ENCODE measurements at regions not wholly inside any gene's neighbourhood (a gene's known extent, or its start where the extent isn't known, plus 50 kb on each side); places are given as distances from the start of the nearest gene placed in this dataset.
A peak's percentile ranks its signal among the peaks of the same experiment; 100 is the strongest.
"Not testable (repeated sequence)": the region's sequence is repeated elsewhere in the genome, so short reads cannot be mapped to it uniquely, and the experiment has no call there.

DNA sequence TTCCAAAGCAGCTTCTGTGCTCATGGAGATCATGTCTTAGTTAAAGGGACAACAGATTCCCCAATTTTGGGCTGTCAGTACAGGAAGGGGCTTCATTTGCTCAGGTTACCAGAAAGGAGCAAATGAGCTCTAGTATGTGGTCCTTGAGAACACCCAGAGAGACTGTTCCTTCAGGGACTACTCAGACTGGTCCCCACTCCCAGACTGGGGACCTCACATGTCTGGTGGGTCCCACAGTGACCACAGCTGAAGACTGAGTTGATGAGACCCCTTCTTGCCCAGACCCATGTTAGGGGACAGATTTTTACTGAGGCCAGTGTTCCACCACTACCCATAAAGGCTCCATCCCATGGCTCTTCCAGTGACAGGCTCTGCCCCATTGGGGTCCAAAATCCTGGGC lies 1695.2 kb downstream of the TP53TG3F start:
- H3K9me3 Mint-ChIP-seq (ENCODE audit: low read depth), result peaks cover 73% of the 10 kb centered on the region

DNA sequence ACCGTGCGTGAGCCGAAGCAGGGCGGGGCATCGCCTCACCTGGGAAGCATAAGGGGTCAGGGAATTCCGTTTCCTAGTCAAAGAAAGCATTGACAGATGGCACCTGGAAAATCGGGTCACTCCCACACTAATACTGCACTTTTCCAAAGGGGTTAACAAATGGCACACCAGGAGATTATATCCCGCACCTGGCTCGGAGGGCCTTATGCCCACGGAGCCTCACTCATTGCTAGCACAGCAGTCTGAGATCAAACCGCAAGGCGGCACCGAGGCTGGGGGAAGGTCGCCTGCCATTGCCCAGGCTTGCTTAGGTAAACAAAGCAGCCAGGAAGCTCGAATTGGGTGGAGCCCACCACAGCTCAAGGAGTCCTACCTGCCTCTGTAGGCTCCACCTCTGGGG lies 1698.1 kb downstream of the TP53TG3F start:
- H3K4me1 Mint-ChIP-seq (ENCODE audit: low read depth); H3K27me3 Mint-ChIP-seq (ENCODE audit: low read depth); H3K36me3 Mint-ChIP-seq (ENCODE audit: low read depth); DNase-seq (ENCODE audit: low spot score); H3K4me3 Mint-ChIP-seq (ENCODE audit: unreplicated experiment); H3K27ac Mint-ChIP-seq (ENCODE audit: unreplicated experiment): not testable (repeated sequence)
- H3K9me3 Mint-ChIP-seq (ENCODE audit: low read depth), result peaks cover 64% of the 10 kb centered on the region

More for the DNA sequence above, 1695.2 kb downstream of the TP53TG3F start:
- Mint-ChIP-seq H3K4me3 (ENCODE audit: unreplicated experiment) (no peak overlapping the region), H3K27ac (ENCODE audit: unreplicated experiment) (no peak overlapping the region), H3K36me3 (ENCODE audit: low read depth) (no peaks in the 10 kb centered on the region), H3K4me1 (ENCODE audit: low read depth) (no peaks in the 10 kb centered on the region), H3K27me3 (ENCODE audit: low read depth) (no peaks in the 10 kb centered on the region)
- TF ChIP-seq, protein P1, sequence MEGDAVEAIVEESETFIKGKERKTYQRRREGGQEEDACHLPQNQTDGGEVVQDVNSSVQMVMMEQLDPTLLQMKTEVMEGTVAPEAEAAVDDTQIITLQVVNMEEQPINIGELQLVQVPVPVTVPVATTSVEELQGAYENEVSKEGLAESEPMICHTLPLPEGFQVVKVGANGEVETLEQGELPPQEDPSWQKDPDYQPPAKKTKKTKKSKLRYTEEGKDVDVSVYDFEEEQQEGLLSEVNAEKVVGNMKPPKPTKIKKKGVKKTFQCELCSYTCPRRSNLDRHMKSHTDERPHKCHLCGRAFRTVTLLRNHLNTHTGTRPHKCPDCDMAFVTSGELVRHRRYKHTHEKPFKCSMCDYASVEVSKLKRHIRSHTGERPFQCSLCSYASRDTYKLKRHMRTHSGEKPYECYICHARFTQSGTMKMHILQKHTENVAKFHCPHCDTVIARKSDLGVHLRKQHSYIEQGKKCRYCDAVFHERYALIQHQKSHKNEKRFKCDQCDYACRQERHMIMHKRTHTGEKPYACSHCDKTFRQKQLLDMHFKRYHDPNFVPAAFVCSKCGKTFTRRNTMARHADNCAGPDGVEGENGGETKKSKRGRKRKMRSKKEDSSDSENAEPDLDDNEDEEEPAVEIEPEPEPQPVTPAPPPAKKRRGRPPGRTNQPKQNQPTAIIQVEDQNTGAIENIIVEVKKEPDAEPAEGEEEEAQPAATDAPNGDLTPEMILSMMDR (IDR thresholded peaks at IDR 0.05), result no peak
- no peak for DNase-seq (ENCODE audit: low spot score)

DNA sequence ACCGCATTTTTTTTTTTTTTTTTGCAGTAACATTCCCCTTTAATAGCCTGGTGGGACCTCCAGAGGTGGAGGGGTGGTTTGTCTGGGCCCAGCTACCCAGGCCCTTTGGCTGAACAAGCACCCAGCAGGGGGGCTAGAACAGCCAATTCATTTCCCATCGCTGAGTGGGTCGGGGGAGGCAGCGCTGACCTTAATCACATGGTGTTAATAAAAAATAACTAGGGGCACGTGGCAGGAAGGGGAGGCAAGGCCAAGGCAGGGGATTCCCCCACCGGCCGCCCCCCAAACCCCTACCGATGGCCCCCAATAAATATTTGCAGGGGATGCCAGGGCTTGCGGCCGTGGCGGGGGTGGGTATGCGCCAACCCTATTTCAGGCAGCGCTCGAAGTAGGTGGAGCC lies 1709.9 kb downstream of the TP53TG3F start:
- H3K4me1 Mint-ChIP-seq (ENCODE audit: low read depth); H3K27me3 Mint-ChIP-seq (ENCODE audit: low read depth); H3K4me3 Mint-ChIP-seq (ENCODE audit: unreplicated experiment); H3K36me3 Mint-ChIP-seq (ENCODE audit: low read depth); DNase-seq (ENCODE audit: low spot score); H3K27ac Mint-ChIP-seq (ENCODE audit: unreplicated experiment): not testable (repeated sequence)
- peaks cover 36% of the 10 kb centered on the region for H3K9me3 Mint-ChIP-seq (ENCODE audit: low read depth)

DNA sequence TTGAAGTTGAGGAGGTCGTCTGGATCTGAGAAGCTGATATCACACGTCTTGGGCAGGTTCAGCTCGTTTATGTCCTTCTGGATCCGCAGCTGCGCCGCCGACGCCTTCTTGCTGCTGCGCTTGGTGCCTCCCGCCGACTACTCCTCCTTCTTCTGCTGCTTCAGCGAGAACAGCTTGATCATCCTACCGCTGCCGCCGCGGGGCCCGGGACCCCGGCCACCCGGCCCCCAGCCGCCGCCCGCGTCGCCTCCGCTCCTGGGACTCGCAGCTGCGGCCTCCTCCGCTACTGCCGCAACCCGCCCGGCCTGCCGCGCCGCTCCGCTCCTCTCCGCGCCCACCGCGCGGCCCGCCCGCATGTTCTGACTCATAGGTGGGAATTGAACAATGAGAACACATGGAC lies 1710.6 kb downstream of the TP53TG3F start:
- not testable (repeated sequence) for H3K4me3 Mint-ChIP-seq (ENCODE audit: unreplicated experiment); H3K36me3 Mint-ChIP-seq (ENCODE audit: low read depth); H3K4me1 Mint-ChIP-seq (ENCODE audit: low read depth); H3K27ac Mint-ChIP-seq (ENCODE audit: unreplicated experiment); H3K27me3 Mint-ChIP-seq (ENCODE audit: low read depth); DNase-seq (ENCODE audit: low spot score)
- peaks cover 37% of the 10 kb centered on the region for H3K9me3 Mint-ChIP-seq (ENCODE audit: low read depth)

DNA sequence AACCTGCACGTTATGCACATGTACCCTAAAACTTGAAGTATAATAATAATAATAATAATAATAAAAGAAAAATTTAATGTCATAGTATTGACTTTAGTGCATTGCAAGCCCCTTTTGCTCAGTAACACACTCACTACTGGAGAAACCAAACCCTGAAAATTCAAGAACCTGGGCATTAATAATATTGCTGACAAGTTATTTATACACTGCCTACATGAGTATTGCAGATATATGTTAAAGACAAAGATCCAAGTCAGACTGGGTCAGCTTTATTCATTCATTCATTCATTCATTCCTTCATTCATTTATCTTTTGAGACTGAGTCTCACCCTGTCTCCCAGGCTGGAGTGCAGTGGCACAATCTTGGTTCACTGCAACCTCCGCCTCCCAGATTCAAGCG lies 1711.2 kb downstream of the TP53TG3F start:
- Mint-ChIP-seq H3K4me3 (ENCODE audit: unreplicated experiment) (no peak overlapping the region), H3K9me3 (ENCODE audit: low read depth) (peaks cover 36% of the 10 kb centered on the region), H3K36me3 (ENCODE audit: low read depth) (no peaks in the 10 kb centered on the region), H3K4me1 (ENCODE audit: low read depth) (no peaks in the 10 kb centered on the region), H3K27me3 (ENCODE audit: low read depth) (no peaks in the 10 kb centered on the region), H3K27ac (ENCODE audit: unreplicated experiment) (no peak overlapping the region)
- no peak for DNase-seq (ENCODE audit: low spot score)
- TF ChIP-seq, protein P1 (IDR thresholded peaks at IDR 0.05), result no peak

DNA sequence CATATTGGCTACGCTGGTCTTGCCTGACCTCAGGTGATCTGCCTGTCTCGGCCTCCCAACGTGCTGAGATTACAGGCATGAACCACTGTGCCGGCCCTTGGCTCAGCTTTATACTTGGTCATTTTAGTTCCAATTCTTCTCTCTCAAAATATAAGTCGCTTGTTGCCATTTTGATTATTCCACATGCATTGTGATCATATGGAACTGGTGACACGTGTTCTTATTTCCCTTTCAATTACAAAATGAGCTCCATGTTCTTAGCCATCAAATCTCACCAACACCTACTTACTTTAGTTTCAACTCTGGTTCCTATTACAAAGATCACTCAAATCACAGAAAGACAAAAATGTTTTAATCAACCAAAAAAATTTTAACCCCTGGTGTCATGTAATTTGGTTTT lies 1711.7 kb downstream of the TP53TG3F start:
- H3K4me3 Mint-ChIP-seq (ENCODE audit: unreplicated experiment), result no peak overlapping the region
- H3K27me3 Mint-ChIP-seq (ENCODE audit: low read depth), result no peaks in the 10 kb centered on the region
- H3K9me3 Mint-ChIP-seq (ENCODE audit: low read depth), result peaks cover 35% of the 10 kb centered on the region
- H3K4me1 Mint-ChIP-seq (ENCODE audit: low read depth), result no peaks in the 10 kb centered on the region
- H3K27ac Mint-ChIP-seq (ENCODE audit: unreplicated experiment), result no peak overlapping the region
- TF ChIP-seq, protein P1 (IDR thresholded peaks at IDR 0.05), result no peak
- DNase-seq (ENCODE audit: low spot score), result no peak
- H3K36me3 Mint-ChIP-seq (ENCODE audit: low read depth), result no peaks in the 10 kb centered on the region

DNA sequence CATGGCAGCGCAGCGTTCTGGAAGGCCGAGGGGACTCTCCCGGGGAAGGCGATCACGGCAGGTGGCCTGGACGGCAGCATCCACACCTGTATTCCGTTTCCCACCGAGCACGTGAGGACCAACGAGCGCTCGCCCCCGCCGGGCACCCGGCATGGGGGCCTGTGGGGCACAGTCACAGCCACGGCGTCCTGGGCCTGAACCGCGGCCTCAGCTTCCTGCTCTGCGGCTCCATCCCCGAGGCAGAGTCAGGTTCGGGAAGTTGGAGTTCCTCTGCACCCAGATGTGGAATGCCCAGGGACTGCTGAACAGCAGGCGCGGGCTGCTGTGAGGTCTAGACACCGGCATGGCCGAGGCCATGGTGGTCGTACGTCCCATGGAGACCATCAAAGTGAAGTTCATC lies 1713.9 kb downstream of the TP53TG3F start:
- Mint-ChIP-seq H3K36me3 (ENCODE audit: low read depth) (no peaks in the 10 kb centered on the region), H3K9me3 (ENCODE audit: low read depth) (peaks cover 36% of the 10 kb centered on the region), H3K27ac (ENCODE audit: unreplicated experiment) (no peak overlapping the region), H3K27me3 (ENCODE audit: low read depth) (no peaks in the 10 kb centered on the region), H3K4me3 (ENCODE audit: unreplicated experiment) (no peak overlapping the region), H3K4me1 (ENCODE audit: low read depth) (no peaks in the 10 kb centered on the region)
- TF ChIP-seq, protein P1 (IDR thresholded peaks at IDR 0.05), result no peak
- DNase-seq (ENCODE audit: low spot score), result peak; percentile 88

All from chondrocyte (in vitro differentiated cells).